A549 (cell line): ENCODE measurements at regions not wholly inside any gene's neighbourhood (a gene's known extent, or its start where the extent isn't known, plus 50 kb on each side); places are given as distances from the start of the nearest gene placed in this dataset.

Source experiments
- ATAC-seq, 2 experiments: fragments of 200-7000 bp in 1 of 2; fragments of >200 bp in 1 of 2; cut with Nextera tagmentation in 1 of 2; cut with Tn5 transposase in 1 of 2; 3 replicates each; pipeline versions ENCODE4 v1.8.0 to v1.9.1; 2018 to 2020; ENCODE audit warnings: mild to moderate bottlenecking in 1 of 2, moderate library complexity in 1 of 2
- CTCF ChIA-PET: fragments of 300-600 bp; sonication (Branson Sonifier 250); formaldehyde crosslinking; extraction: SDS; loops from one replicate; lab custom pipeline; 2021; ENCODE audit warnings: antibody characterized with exemption, inconsistent platforms; lab: Yijun Ruan, JAX
- POLR2A ChIA-PET: fragments of 350-600 bp; formaldehyde crosslinking; extraction: SDS; loops from one replicate; lab custom pipeline; 2021; ENCODE audit warnings: antibody characterized with exemption, inconsistent platforms; lab: Yijun Ruan, JAX
- DNase-seq, 2 experiments: peaks; one replicate each; pipeline versions ENCODE4 v3.0.0 to v3.0.0-alpha.2; 2011 to 2016; ENCODE audit warnings: low read depth in 1 of 2, low spot score in 1 of 2
- FAIRE-seq: peaks from 2 replicates; lab custom pipeline; 2011; peaks lifted over from hg19 to GRCh38; lab: Jason Lieb, UNC
- H3K27ac ChIP-seq, 2 experiments: fragments of >200 bp; sonication (Bioruptor Twin); formaldehyde crosslinking; 3 replicates each; pipeline ENCODE4 v1.5.1; 2016 to 2017
- H3K4me1 ChIP-seq: fragments of >200 bp; sonication (Bioruptor Twin); formaldehyde crosslinking; 3 replicates; pipeline ENCODE4 v1.6.1; 2016
- H3K4me2 ChIP-seq: fragments of >200 bp; sonication (Bioruptor Twin); formaldehyde crosslinking; 3 replicates; pipeline ENCODE4 v1.6.1; 2016
- H3K4me3 ChIP-seq: fragments of >200 bp; sonication (Bioruptor Twin); formaldehyde crosslinking; 3 replicates; pipeline ENCODE4 v1.5.1; 2016
- H3K9me3 ChIP-seq: fragments of >200 bp; sonication (Bioruptor Twin); formaldehyde crosslinking; 3 replicates; pipeline ENCODE4 v1.6.1; 2016
- ATOH8 ChIP-seq: fragments of 250-450 bp; sonication (Bioruptor Pico); IDR thresholded peaks from 2 replicates; pipeline ENCODE4 v1.5.0; 2020; ENCODE audit warnings: low read depth, mild to moderate bottlenecking, moderate library complexity
- BHLHE40 ChIP-seq: IDR thresholded peaks from 2 replicates; pipeline ENCODE4 v1.6.1; 2012; ENCODE audit warnings: low read depth, low read length, inconsistent platforms
- CTCF ChIP-seq: fragments of >200 bp; sonication (Bioruptor Twin); formaldehyde crosslinking; IDR thresholded peaks from 3 replicates; pipeline ENCODE4 v1.5.1; 2016
- EHMT2 ChIP-seq: fragments of 200-600 bp; sonication (generic); IDR thresholded peaks from 2 replicates; pipeline ENCODE4 v1.6.1; 2016; ENCODE audit warnings: antibody characterized with exemption, low read depth, mild to moderate bottlenecking, moderate library complexity
- FOSL2 ChIP-seq, 2 experiments: fragments of 450-650 bp in 1 of 2; fragments of >200 bp in 1 of 2; sonication (Bioruptor Twin) in 1 of 2; formaldehyde crosslinking; IDR thresholded peaks; 2 replicates each; pipeline versions ENCODE4 v1.5.0 to v1.6.1; 2016 to 2020; ENCODE audit warnings: mild to moderate bottlenecking in 1 of 2, moderate library complexity in 1 of 2
- GATA3 ChIP-seq: IDR thresholded peaks from 2 replicates; pipeline ENCODE4 v1.6.1; 2012; ENCODE audit warnings: borderline replicate concordance
- HEYL ChIP-seq: fragments of 250-450 bp; sonication (Bioruptor Pico); IDR thresholded peaks from 2 replicates; pipeline ENCODE4 v1.8.0; 2021; ENCODE audit warnings: mild to moderate bottlenecking, moderate library complexity
- HOXA7 ChIP-seq: fragments of 250-450 bp; sonication (Bioruptor Pico); IDR thresholded peaks from 2 replicates; pipeline ENCODE4 v1.5.0; 2020; ENCODE audit warnings: mild to moderate bottlenecking, moderate library complexity
- HOXB13 ChIP-seq: fragments of 250-450 bp; sonication (Bioruptor Pico); IDR thresholded peaks from 2 replicates; pipeline ENCODE4 v1.5.0; 2020; ENCODE audit warnings: low read depth, mild to moderate bottlenecking, moderate library complexity
- JUN ChIP-seq, 2 experiments: fragments of >200 bp; sonication (Bioruptor Twin); formaldehyde crosslinking; IDR thresholded peaks; 2 replicates in 1 of 2; 3 replicates in 1 of 2; pipeline ENCODE4 v1.6.1; 2016 to 2017
- JUNB ChIP-seq: fragments of >200 bp; sonication (Bioruptor Twin); formaldehyde crosslinking; IDR thresholded peaks from 2 replicates; pipeline ENCODE4 v1.6.1; 2016
- KDM5A ChIP-seq: fragments of 200-600 bp; sonication (generic); IDR thresholded peaks from 2 replicates; pipeline ENCODE4 v1.6.1; 2016; ENCODE audit warnings: antibody characterized with exemption, mild to moderate bottlenecking
- MAZ ChIP-seq: fragments of 150-350 bp; IDR thresholded peaks from 2 replicates; pipeline ENCODE4 v1.6.1; 2014; ENCODE audit warnings: antibody characterized with exemption, low read depth, low read length, borderline replicate concordance
- MYC ChIP-seq: IDR thresholded peaks from 2 replicates; pipeline ENCODE4 v1.6.1; 2012; ENCODE audit warnings: mild to moderate bottlenecking, inconsistent platforms, low read length, improper control_type of control experiment, borderline replicate concordance
- NR3C1 ChIP-seq: fragments of >200 bp; sonication (Bioruptor Twin); formaldehyde crosslinking; IDR thresholded peaks from 3 replicates; pipeline ENCODE4 v1.6.1; 2017
- POLR2A ChIP-seq: IDR thresholded peaks from 2 replicates; pipeline ENCODE4 v1.6.1; 2012; ENCODE audit warnings: mild to moderate bottlenecking, low read length
- RAD21 ChIP-seq, 2 experiments: fragments of >200 bp in 1 of 2; sonication (Bioruptor Twin) in 1 of 2; formaldehyde crosslinking in 1 of 2; IDR thresholded peaks in 1 of 2; conservative IDR thresholded peaks in 1 of 2; 2 replicates in 1 of 2; 3 replicates in 1 of 2; pipeline ENCODE4 v1.6.1; 2012 to 2018; ENCODE audit warnings: inconsistent platforms in 1 of 2
- SREBF2 ChIP-seq: fragments of 450-650 bp; IDR thresholded peaks from 2 replicates; pipeline ENCODE4 v1.6.1; 2014; ENCODE audit warnings: mild to moderate bottlenecking, moderate library complexity
- ZC3H11A ChIP-seq: fragments of 450-650 bp; IDR thresholded peaks from 2 replicates; pipeline ENCODE4 v1.6.1; 2014; ENCODE audit warnings: antibody characterized with exemption, mild to moderate bottlenecking
- ZFP36 ChIP-seq: fragments of 450-650 bp; IDR thresholded peaks from 2 replicates; pipeline ENCODE4 v1.6.1; 2014; ENCODE audit warnings: borderline replicate concordance; ENCODE audit not compliant: partially characterized antibody
- ZNF302 ChIP-seq: fragments of 250-450 bp; sonication (Bioruptor Pico); IDR thresholded peaks from 2 replicates; pipeline ENCODE4 v1.9.0; 2021; ENCODE audit warnings: inconsistent platforms, mild to moderate bottlenecking, moderate library complexity
- ZSCAN20 ChIP-seq: fragments of 250-450 bp; sonication (Bioruptor Pico); IDR thresholded peaks from 2 replicates; pipeline ENCODE4 v1.8.0; 2022; ENCODE audit warnings: mild to moderate bottlenecking, moderate library complexity
- WGBS: methylation state at CpG from one replicate; pipeline ENCODE4 v1.1.6; 2017; ENCODE audit errors: missing lambda C conversion rate; 5-methylcytosine and 5-hydroxymethylcytosine counted together
- TF ChIP-seq, protein P1 (sequence below): IDR thresholded peaks from 2 replicates; pipeline ENCODE4 v1.6.1; 2012; ENCODE audit warnings: low read depth, borderline replicate concordance

- Histone ChIP-seq H3K4me2 (no peak overlapping the region), H3K4me3 (no peak overlapping the region), H3K4me1 (no peaks in the 10 kb centered on the region), H3K27ac (no peak overlapping the region), H3K9me3 (no peaks in the 10 kb centered on the region)
- TF ChIP-seq KDM5A = no peak
- TF ChIP-seq SREBF2 = no peak
- no peak for TF ChIP-seq MAZ
- TF ChIP-seq CTCF = no peak
- DNase-seq (no peak), FAIRE-seq (no peak), ATAC-seq (no peak)
- ChIA-PET CTCF (no interaction called here), POLR2A (no interaction called here)
- 32% methylated on average over 5 of the region's 5 CpGs for WGBS
Observed at GRCh38 chr18:75563150-75563549, 135.6 kb upstream of the SMIM21 start.

DNA sequence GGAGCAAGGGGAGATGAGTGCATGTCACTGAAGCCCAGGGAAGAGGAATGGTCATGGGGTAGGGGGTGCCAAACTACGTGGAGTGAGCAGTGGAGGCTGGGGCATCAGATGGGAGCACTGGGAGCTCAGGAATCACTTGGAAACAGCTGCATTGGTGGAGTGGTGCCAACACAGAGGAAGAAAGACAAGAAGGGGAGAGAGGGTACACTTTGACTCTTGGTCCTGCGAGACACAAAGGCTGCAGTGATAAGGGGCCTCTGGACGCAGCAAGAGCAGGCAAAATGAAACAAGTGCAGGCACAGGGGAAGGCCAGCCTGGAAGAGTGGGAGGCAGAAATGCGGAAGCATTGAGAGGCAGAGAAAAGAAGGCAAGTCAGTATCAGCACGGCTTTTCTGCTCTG is 134.7 kb upstream of the SMIM21 start:
- FAIRE-seq (no peak), DNase-seq (no peak), ATAC-seq (no peak)
- POLR2A ChIA-PET = no interaction called here
- Histone ChIP-seq H3K4me2 (no peak overlapping the region), H3K9me3 (no peaks in the 10 kb centered on the region), H3K4me3 (no peak overlapping the region), H3K27ac (no peak overlapping the region), H3K4me1 (no peaks in the 10 kb centered on the region)
- WGBS = 42% methylated on average over 5 of the region's 5 CpGs
- TF ChIP-seq BHLHE40 = no peak
- no peak for TF ChIP-seq ATOH8 (CRISPR knock-in tag)
- TF ChIP-seq ZSCAN20 = no peak
- no peak for TF ChIP-seq HEYL
- no peak for TF ChIP-seq HOXA7 (CRISPR knock-in tag)
- no peak for TF ChIP-seq FOSL2 (IDR thresholded peaks at IDR 0.05)
- TF ChIP-seq FOSL2 (CRISPR knock-in tag; IDR thresholded peaks at IDR 0.05) = no peak
- TF ChIP-seq ZFP36 = no peak
- no peak for TF ChIP-seq ZNF302
- no peak for TF ChIP-seq JUN (IDR thresholded peaks at IDR 0.05)
- TF ChIP-seq NR3C1 = no peak
- no peak for TF ChIP-seq RAD21 (conservative IDR thresholded peaks at IDR 0.05 in 1 of 2, IDR thresholded peaks at IDR 0.05 in 1 of 2)
- no peak for TF ChIP-seq HOXB13 (CRISPR knock-in tag)
- TF ChIP-seq MYC = no peak
- TF ChIP-seq, protein P1, sequence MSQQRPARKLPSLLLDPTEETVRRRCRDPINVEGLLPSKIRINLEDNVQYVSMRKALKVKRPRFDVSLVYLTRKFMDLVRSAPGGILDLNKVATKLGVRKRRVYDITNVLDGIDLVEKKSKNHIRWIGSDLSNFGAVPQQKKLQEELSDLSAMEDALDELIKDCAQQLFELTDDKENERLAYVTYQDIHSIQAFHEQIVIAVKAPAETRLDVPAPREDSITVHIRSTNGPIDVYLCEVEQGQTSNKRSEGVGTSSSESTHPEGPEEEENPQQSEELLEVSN = no peak
- no peak for TF ChIP-seq ZC3H11A
- no peak for TF ChIP-seq EHMT2
- TF ChIP-seq CTCF = no peak
- no peak for TF ChIP-seq POLR2A
- no peak for TF ChIP-seq JUNB
- TF ChIP-seq GATA3 = no peak
- CTCF ChIA-PET = no interaction called here
